Amygdala (tissue), 56 donors: ENCODE measurements at regions not wholly inside any gene's neighbourhood (a gene's known extent, or its start where the extent isn't known, plus 50 kb on each side); places are given as distances from the start of the nearest gene placed in this dataset.
"Not testable (repeated sequence)": the region's sequence is repeated elsewhere in the genome, so short reads cannot be mapped to it uniquely, and the experiment has no call there.

ENCODE experiments used
- DNase-seq, 56 donors: peaks; one replicate each; lab custom pipeline; 2025; lab: John Stamatoyannopoulos, UW

- no peak for DNase-seq
Measured at GRCh38 chr6:21707524-21708319, 114.2 kb downstream of the SOX4 start.

GRCh38 chr6:21708320-21708580, 114.7 kb downstream of the SOX4 start:
- DNase-seq = no peak

- DNase-seq = no peak
Measured at GRCh38 chr6:21710216-21710615, 116.7 kb downstream of the SOX4 start.

GRCh38 chr6:21710908-21711627, 117.5 kb downstream of the SOX4 start:
- DNase-seq = no peak

- DNase-seq = no peak
Measured at GRCh38 chr6:21712213-21712612, 118.7 kb downstream of the SOX4 start.

- no peak for DNase-seq
Measured at GRCh38 chr6:21713481-21713880, 119.9 kb downstream of the SOX4 start.

- no peak for DNase-seq
Measured at GRCh38 chr6:21715180-21715579, 121.6 kb downstream of the SOX4 start.

GRCh38 chr6:21722510-21722909, 129.0 kb downstream of the SOX4 start:
- no peak for DNase-seq

GRCh38 chr6:21726676-21727075, 133.1 kb downstream of the SOX4 start:
- DNase-seq = no peak

- no peak for DNase-seq
Measured at GRCh38 chr6:21728141-21728540, 134.6 kb downstream of the SOX4 start.

- no peak for DNase-seq
Measured at GRCh38 chr6:21729431-21729830, 135.9 kb downstream of the SOX4 start.

- DNase-seq = no peak
Measured at GRCh38 chr6:21730533-21730932, 137.0 kb downstream of the SOX4 start.

- DNase-seq = no peak
Measured at GRCh38 chr6:21731411-21732031, 138.0 kb downstream of the SOX4 start.

- DNase-seq = not testable (repeated sequence)
Measured at GRCh38 chr6:21732032-21732730, 138.6 kb downstream of the SOX4 start.

- no peak for DNase-seq
Measured at GRCh38 chr6:21732731-21733130, 139.2 kb downstream of the SOX4 start.

GRCh38 chr6:21733311-21733710, 139.8 kb downstream of the SOX4 start:
- DNase-seq = no peak

GRCh38 chr6:21734204-21734603, 140.7 kb downstream of the SOX4 start:
- no peak for DNase-seq

GRCh38 chr6:21738180-21739094, 144.9 kb downstream of the SOX4 start:
- DNase-seq = no peak

GRCh38 chr6:21739241-21739640, 145.7 kb downstream of the SOX4 start:
- DNase-seq = no peak

GRCh38 chr6:21739838-21740237, 146.3 kb downstream of the SOX4 start:
- DNase-seq = no peak
